CD4-positive, CD25-positive, alpha-beta regulatory T cell (primary cell): ENCODE measurements at regions not wholly inside any gene's neighbourhood (a gene's known extent, or its start where the extent isn't known, plus 50 kb on each side); places are given as distances from the start of the nearest gene placed in this dataset.
A peak's percentile ranks its signal among the peaks of the same experiment; 100 is the strongest.

Experiments
- ATAC-seq, 2 donors: fragments of 150-1000 bp; cut with Tn5 transposase; one replicate each; pipeline ENCODE4 v1.10.0; 2021; ENCODE audit warnings: low read depth in 2 of 2, moderate number of reproducible peaks in 2 of 2, moderate library complexity in 1 of 2
- DNase-seq, 3 donors: peaks; one replicate each; pipeline versions ENCODE4 v3.0.0 to v3.0.0-alpha.2; 2012 to 2022; ENCODE audit warnings: mixed read lengths in 1 of 3
- H3K27ac ChIP-seq: one replicate; pipeline ENCODE4 v1.7.0; 2013; ENCODE audit warnings: mild to moderate bottlenecking, low read length; ENCODE audit not compliant: insufficient read depth, poor library complexity, severe bottlenecking
- H3K27me3 ChIP-seq: one replicate; pipeline ENCODE4 v1.7.0; 2013; ENCODE audit warnings: low read length; ENCODE audit not compliant: control insufficient read depth, insufficient read depth
- H3K36me3 ChIP-seq: one replicate; pipeline ENCODE4 v1.7.0; 2013; ENCODE audit warnings: mild to moderate bottlenecking, low read length, moderate library complexity; ENCODE audit not compliant: control insufficient read depth, insufficient read depth
- H3K4me1 ChIP-seq: 2 replicates; pipeline ENCODE4 v1.7.0; 2013; ENCODE audit warnings: mild to moderate bottlenecking, low read length; ENCODE audit not compliant: insufficient read depth, control insufficient read depth, poor library complexity, severe bottlenecking
- H3K4me3 ChIP-seq: one replicate; pipeline ENCODE4 v1.7.0; 2013; ENCODE audit warnings: low read depth, mild to moderate bottlenecking, low read length, moderate library complexity
- H3K9me3 ChIP-seq, 2 experiments: 1 replicate in 1 of 2; 2 replicates in 1 of 2; pipeline ENCODE4 v1.7.0; 2013; ENCODE audit warnings: low read length in 2 of 2, mild to moderate bottlenecking in 1 of 2, moderate library complexity in 1 of 2; ENCODE audit not compliant: control insufficient read depth in 2 of 2
- H3K27ac Mint-ChIP-seq, 3 donors: one replicate each; pipeline ENCODE4 v1.8.0; 2020 to 2022; ENCODE audit warnings: mild to moderate bottlenecking in 3 of 3, mixed read lengths in 3 of 3, moderate library complexity in 2 of 3
- H3K27me3 Mint-ChIP-seq: one replicate; pipeline ENCODE4 v1.8.0; 2022; ENCODE audit warnings: mild to moderate bottlenecking, mixed read lengths
- H3K36me3 Mint-ChIP-seq: one replicate; pipeline ENCODE4 v1.8.0; 2020; ENCODE audit warnings: mixed read lengths
- H3K4me1 Mint-ChIP-seq, 4 donors: one replicate each; pipeline ENCODE4 v1.8.0; 2020 to 2022; ENCODE audit warnings: mixed read lengths in 4 of 4, mild to moderate bottlenecking in 1 of 4
- H3K4me3 Mint-ChIP-seq, 4 donors: one replicate each; pipeline ENCODE4 v1.8.0; 2020 to 2022; ENCODE audit warnings: mild to moderate bottlenecking in 4 of 4, mixed read lengths in 4 of 4, moderate library complexity in 3 of 4
- H3K9me3 Mint-ChIP-seq, 7 donors: one replicate each; pipeline ENCODE4 v1.8.0; 2020 to 2022; ENCODE audit warnings: mixed read lengths in 7 of 7, mild to moderate bottlenecking in 3 of 7, moderate library complexity in 2 of 7

- Histone ChIP-seq H3K27me3 (no peaks in the 10 kb centered on the region), H3K36me3 (no peaks in the 10 kb centered on the region), H3K9me3 (no peaks in the 10 kb centered on the region), H3K27ac (no peak overlapping the region), H3K4me3 (no peak overlapping the region), H3K4me1 (peaks cover 31% of the 10 kb centered on the region)
- peak overlapping the region in 1 of 4 donors; percentile 74 for H3K4me3 Mint-ChIP-seq
- DNase-seq (no peak), ATAC-seq (no peak)
- H3K36me3 Mint-ChIP-seq, result no peaks in the 10 kb centered on the region
- H3K27me3 Mint-ChIP-seq, result no peaks in the 10 kb centered on the region
- H3K4me1 Mint-ChIP-seq, result peaks cover 13 to 55% (median 30%) of the 10 kb centered on the region in 4 donors
- no peaks in the 10 kb centered on the region for H3K9me3 Mint-ChIP-seq
- H3K27ac Mint-ChIP-seq, result peak overlapping the region; percentile 78 to 99 (median 97)
These were observed 142.7 kb downstream of the PFKFB3 start for GRCh38 chr10:6345404-6345803.

- Mint-ChIP-seq H3K27ac (peak overlapping the region; percentile 97 to 98 (median 97)), H3K27me3 (no peaks in the 10 kb centered on the region), H3K36me3 (no peaks in the 10 kb centered on the region), H3K4me1 (peaks cover 13 to 60% (median 30%) of the 10 kb centered on the region in 4 donors), H3K9me3 (no peaks in the 10 kb centered on the region), H3K4me3 (peak overlapping the region in 2 of 4 donors; percentile 85)
- no peaks in the 10 kb centered on the region for H3K9me3 ChIP-seq
- H3K4me1 ChIP-seq, result peaks cover 31% of the 10 kb centered on the region
- DNase-seq, result no peak
- H3K27ac ChIP-seq, result peak overlapping the region; percentile 89
- H3K36me3 ChIP-seq, result no peaks in the 10 kb centered on the region
- no peaks in the 10 kb centered on the region for H3K27me3 ChIP-seq
- ATAC-seq, result no peak
- H3K4me3 ChIP-seq, result peak overlapping the region; percentile 80
These were observed 143.9 kb downstream of the PFKFB3 start for GRCh38 chr10:6346631-6347030.

GRCh38 chr10:6347391-6347951 lies 144.7 kb downstream of the PFKFB3 start:
- Mint-ChIP-seq H3K27me3 (no peaks in the 10 kb centered on the region), H3K36me3 (no peaks in the 10 kb centered on the region)

GRCh38 chr10:6348096-6348874 lies 145.6 kb downstream of the PFKFB3 start:
- Mint-ChIP-seq H3K27me3 (no peaks in the 10 kb centered on the region), H3K4me3 (peak overlapping the region; percentile 85 to 88 (median 86)), H3K9me3 (no peaks in the 10 kb centered on the region), H3K27ac (peak overlapping the region; percentile 97), H3K4me1 (peaks cover 13 to 61% (median 30%) of the 10 kb centered on the region in 4 donors), H3K36me3 (no peaks in the 10 kb centered on the region)
- ATAC-seq (peak; percentile 89 to 93), DNase-seq (peak; percentile 71 to 94 (median 90))
- Histone ChIP-seq H3K9me3 (no peaks in the 10 kb centered on the region), H3K4me1 (peaks cover 31% of the 10 kb centered on the region), H3K36me3 (no peaks in the 10 kb centered on the region), H3K27me3 (no peaks in the 10 kb centered on the region), H3K27ac (peak overlapping the region; percentile 89), H3K4me3 (peak overlapping the region; percentile 80)

More at GRCh38 chr10:6347391-6347951, 144.7 kb downstream of the PFKFB3 start:
- H3K4me3 ChIP-seq, result peak overlapping the region; percentile 80
- ATAC-seq, result peak; percentile 42 to 44
- Mint-ChIP-seq H3K4me3 (peak overlapping the region; percentile 85 to 88 (median 86)), H3K4me1 (peaks cover 13 to 61% (median 30%) of the 10 kb centered on the region in 4 donors), H3K27ac (peak overlapping the region; percentile 97 to 98 (median 97)), H3K9me3 (no peaks in the 10 kb centered on the region)
- H3K4me1 ChIP-seq, result peaks cover 31% of the 10 kb centered on the region
- no peaks in the 10 kb centered on the region for H3K27me3 ChIP-seq
- H3K9me3 ChIP-seq, result no peaks in the 10 kb centered on the region
- peak in 1 of 3 donors; percentile 48 for DNase-seq
- H3K27ac ChIP-seq, result peak overlapping the region; percentile 89
- no peaks in the 10 kb centered on the region for H3K36me3 ChIP-seq

GRCh38 chr10:6349846-6350535 lies 147.3 kb downstream of the PFKFB3 start:
- Mint-ChIP-seq H3K4me1 (peaks cover 13 to 56% (median 30%) of the 10 kb centered on the region in 4 donors), H3K27ac (peak overlapping the region; percentile 97), H3K36me3 (no peaks in the 10 kb centered on the region), H3K9me3 (peaks cover 0 to 5% (median under 1%) of the 10 kb centered on the region in 7 donors), H3K4me3 (peak overlapping the region in 1 of 4 donors; percentile 37), H3K27me3 (no peaks in the 10 kb centered on the region)
- peaks cover 31% of the 10 kb centered on the region for H3K4me1 ChIP-seq
- ATAC-seq (no peak), DNase-seq (no peak)
- no peaks in the 10 kb centered on the region for H3K27me3 ChIP-seq
- H3K4me3 ChIP-seq, result no peak overlapping the region
- no peaks in the 10 kb centered on the region for H3K9me3 ChIP-seq
- H3K36me3 ChIP-seq, result no peaks in the 10 kb centered on the region
- H3K27ac ChIP-seq, result no peak overlapping the region

GRCh38 chr10:6350609-6351008 lies 147.9 kb downstream of the PFKFB3 start:
- Mint-ChIP-seq H3K27ac (peak overlapping the region; percentile 97), H3K4me3 (no peak overlapping the region), H3K9me3 (peaks cover 0 to 7% (median 4%) of the 10 kb centered on the region in 7 donors), H3K4me1 (peaks cover 13 to 52% (median 28%) of the 10 kb centered on the region in 4 donors), H3K27me3 (no peaks in the 10 kb centered on the region), H3K36me3 (no peaks in the 10 kb centered on the region)
- Histone ChIP-seq H3K4me1 (peaks cover 31% of the 10 kb centered on the region), H3K4me3 (no peak overlapping the region), H3K27ac (no peak overlapping the region), H3K36me3 (no peaks in the 10 kb centered on the region), H3K27me3 (no peaks in the 10 kb centered on the region), H3K9me3 (peaks cover 0 to 3% of the 10 kb centered on the region in 2 experiments)
- DNase-seq (no peak), ATAC-seq (no peak)

- H3K27me3 Mint-ChIP-seq, result no peaks in the 10 kb centered on the region
- peaks cover 13 to 43% (median 25%) of the 10 kb centered on the region in 4 donors for H3K4me1 Mint-ChIP-seq
- peaks cover 25% of the 10 kb centered on the region for H3K4me1 ChIP-seq
- peaks cover 0 to 15% (median 4%) of the 10 kb centered on the region in 7 donors for H3K9me3 Mint-ChIP-seq
- no peaks in the 10 kb centered on the region for H3K36me3 ChIP-seq
- DNase-seq (no peak), ATAC-seq (no peak)
- H3K9me3 ChIP-seq, result peaks cover 6 to 10% of the 10 kb centered on the region in 2 experiments
- H3K27ac Mint-ChIP-seq, result peak overlapping the region; percentile 96 to 97 (median 97)
- H3K27ac ChIP-seq, result no peak overlapping the region
- H3K27me3 ChIP-seq, result no peaks in the 10 kb centered on the region
- H3K36me3 Mint-ChIP-seq, result no peaks in the 10 kb centered on the region
- H3K4me3 ChIP-seq, result no peak overlapping the region
- H3K4me3 Mint-ChIP-seq, result no peak overlapping the region
These were observed 148.8 kb downstream of the PFKFB3 start for GRCh38 chr10:6351495-6351894.
